Smooth muscle cell (in vitro differentiated cells): ENCODE measurements at regions not wholly inside any gene's neighbourhood (a gene's known extent, or its start where the extent isn't known, plus 50 kb on each side); places are given as distances from the start of the nearest gene placed in this dataset.

Experiments
- DNase-seq: peaks from one replicate; lab custom pipeline; 2025; ENCODE audit not compliant: unreplicated experiment; lab: John Stamatoyannopoulos, UW
- H2AFZ ChIP-seq: fragments of 200-600 bp; sonication (generic); 2 replicates; pipeline ENCODE4 v1.6.0; 2016; ENCODE audit warnings: antibody characterized with exemption, low read depth, mild to moderate bottlenecking
- H3F3A ChIP-seq: fragments of 200-600 bp; sonication (generic); 2 replicates; pipeline ENCODE4 v1.6.0; 2017; ENCODE audit warnings: antibody characterized with exemption, low read depth
- H3K27ac ChIP-seq: fragments of 200-600 bp; sonication (generic); 2 replicates; pipeline ENCODE4 v1.5.1; 2016; ENCODE audit warnings: low read depth, mild to moderate bottlenecking
- H3K27me3 ChIP-seq: fragments of 200-600 bp; sonication (generic); 2 replicates; pipeline ENCODE4 v1.6.1; 2016; ENCODE audit warnings: low read depth, mild to moderate bottlenecking
- H3K36me3 ChIP-seq: fragments of 200-600 bp; sonication (generic); 2 replicates; pipeline ENCODE4 v1.5.1; 2016; ENCODE audit warnings: low read depth
- H3K4me1 ChIP-seq: fragments of 200-600 bp; sonication (generic); 2 replicates; pipeline ENCODE4 v1.5.1; 2016; ENCODE audit warnings: low read depth
- H3K4me2 ChIP-seq: fragments of 200-600 bp; sonication (generic); 2 replicates; pipeline ENCODE4 v1.6.0; 2016; ENCODE audit warnings: mild to moderate bottlenecking
- H3K4me3 ChIP-seq: fragments of 200-600 bp; sonication (generic); 2 replicates; pipeline ENCODE4 v1.5.1; 2016; ENCODE audit warnings: mild to moderate bottlenecking
- H3K79me2 ChIP-seq: fragments of 200-600 bp; sonication (generic); 2 replicates; pipeline ENCODE4 v1.6.0; 2016; ENCODE audit warnings: low read depth, mild to moderate bottlenecking
- H3K9ac ChIP-seq: fragments of 200-600 bp; sonication (generic); 2 replicates; pipeline ENCODE4 v1.6.0; 2016; ENCODE audit warnings: low read depth
- H3K9me3 ChIP-seq: fragments of 200-600 bp; sonication (generic); replicated peaks from 2 replicates; pipeline ENCODE4 v1.5.1; 2016; ENCODE audit warnings: low read depth
- H4K20me1 ChIP-seq: fragments of 200-600 bp; sonication (generic); 2 replicates; pipeline ENCODE4 v1.6.0; 2016; ENCODE audit warnings: low read depth
- CTCF ChIP-seq: fragments of 200-600 bp; sonication (generic); IDR thresholded peaks from 2 replicates; pipeline ENCODE4 v1.5.1; 2017; ENCODE audit warnings: borderline replicate concordance, mild to moderate bottlenecking, antibody characterized with exemption; ENCODE audit not compliant: insufficient read depth, poor library complexity, severe bottlenecking
- WGBS: methylation state at CpG from one replicate; pipeline ENCODE4 v1.1.7; 2016; ENCODE audit warnings: low lambda C conversion rate; 5-methylcytosine and 5-hydroxymethylcytosine counted together

- H3F3A ChIP-seq: peaks cover 35% of the 10 kb centered on the region
- DNase-seq: no peak
- H3K9ac ChIP-seq: no peak overlapping the region
- no peak overlapping the region for H3K4me3 ChIP-seq
- no peak overlapping the region for H2AFZ ChIP-seq
- peaks cover 66% of the 10 kb centered on the region for H4K20me1 ChIP-seq
- H3K4me1 ChIP-seq: peaks cover 75% of the 10 kb centered on the region
- peak overlapping the region; percentile 79 for H3K27ac ChIP-seq
- no peaks in the 10 kb centered on the region for H3K9me3 ChIP-seq
- WGBS: 44% methylated on average over 8 of the region's 8 CpGs
- H3K27me3 ChIP-seq: no peaks in the 10 kb centered on the region
- H3K36me3 ChIP-seq: no peaks in the 10 kb centered on the region
- peaks cover 73% of the 10 kb centered on the region for H3K79me2 ChIP-seq
- H3K4me2 ChIP-seq: peak overlapping the region; percentile 75
- TF ChIP-seq CTCF: no peak
These were observed 67.8 kb upstream of the IPO9 start for GRCh38 chr1:201761178-201761577.

GRCh38 chr1:201761871-201762270 lies 67.1 kb upstream of the IPO9 start:
- H3K9me3 ChIP-seq: no peaks in the 10 kb centered on the region
- 78% methylated on average over 4 of the region's 4 CpGs for WGBS

GRCh38 chr1:201762381-201762780 lies 66.6 kb upstream of the IPO9 start:
- WGBS: 60% methylated on average over 2 of the region's 2 CpGs
- H3K4me3 ChIP-seq: no peak overlapping the region
- no peak overlapping the region for H3K9ac ChIP-seq
- H3K9me3 ChIP-seq: no peaks in the 10 kb centered on the region
- no peak for TF ChIP-seq CTCF
- H3K79me2 ChIP-seq: peaks cover 76% of the 10 kb centered on the region
- peaks cover 71% of the 10 kb centered on the region for H4K20me1 ChIP-seq
- no peak overlapping the region for H2AFZ ChIP-seq
- no peaks in the 10 kb centered on the region for H3K27me3 ChIP-seq
- peaks cover 74% of the 10 kb centered on the region for H3K4me1 ChIP-seq
- no peak for DNase-seq
- peaks cover 40% of the 10 kb centered on the region for H3F3A ChIP-seq
- peak overlapping the region; percentile 75 for H3K4me2 ChIP-seq
- peak overlapping the region; percentile 79 for H3K27ac ChIP-seq
- no peaks in the 10 kb centered on the region for H3K36me3 ChIP-seq

More at GRCh38 chr1:201761871-201762270, 67.1 kb upstream of the IPO9 start:
- Histone ChIP-seq H3K9ac (no peak overlapping the region), H4K20me1 (peaks cover 71% of the 10 kb centered on the region), H2AFZ (no peak overlapping the region), H3F3A (peaks cover 40% of the 10 kb centered on the region), H3K36me3 (no peaks in the 10 kb centered on the region), H3K79me2 (peaks cover 77% of the 10 kb centered on the region), H3K4me1 (peaks cover 74% of the 10 kb centered on the region), H3K4me3 (no peak overlapping the region), H3K4me2 (peak overlapping the region; percentile 75), H3K27me3 (no peaks in the 10 kb centered on the region), H3K27ac (peak overlapping the region; percentile 79)
- no peak for DNase-seq
- TF ChIP-seq CTCF: no peak

GRCh38 chr1:201763455-201764140 lies 65.4 kb upstream of the IPO9 start:
- DNase-seq: no peak
- Histone ChIP-seq H3K4me1 (peaks cover 74% of the 10 kb centered on the region), H3K27me3 (no peaks in the 10 kb centered on the region), H3K4me3 (no peak overlapping the region), H3K4me2 (peak overlapping the region; percentile 75), H3K27ac (peak overlapping the region; percentile 79), H3K79me2 (peaks cover 76% of the 10 kb centered on the region), H3K9ac (peak overlapping the region; percentile 22), H4K20me1 (peaks cover 66% of the 10 kb centered on the region), H3F3A (peaks cover 40% of the 10 kb centered on the region), H2AFZ (no peak overlapping the region), H3K9me3 (no peaks in the 10 kb centered on the region), H3K36me3 (no peaks in the 10 kb centered on the region)
- 30% methylated on average over 7 of the region's 7 CpGs for WGBS
- TF ChIP-seq CTCF: no peak
